K562 (cell line): ENCODE measurements at regions not wholly inside any gene's neighbourhood (a gene's known extent, or its start where the extent isn't known, plus 50 kb on each side); places are given as distances from the start of the nearest gene placed in this dataset.

Source experiments
- ATAC-seq: fragments of 200-7000 bp; cut with Tn5 transposase; 3 replicates; pipeline ENCODE4 v1.9.1; 2020; ENCODE audit warnings: moderate library complexity
- BruUV-seq: library from RNA; stranded (reverse); fragments of 400-500 nt; replicated peaks from 2 replicates; lab custom pipeline; 2021; lab: Mats Ljungman, UMichigan
- CTCF ChIA-PET: fragments of 300-600 bp; formaldehyde crosslinking; extraction: SDS; loops from one replicate; lab custom pipeline; 2021; ENCODE audit warnings: low intra/inter-chr PET ratio; lab: Yijun Ruan, JAX
- POLR2A ChIA-PET: fragments of 300-600, 350-650 bp; sonication (Branson Sonifier 250); formaldehyde crosslinking; extraction: SDS; loops from one replicate; lab custom pipeline; 2021; ENCODE audit warnings: antibody characterized with exemption, inconsistent platforms; lab: Yijun Ruan, JAX
- DNase-seq, 4 experiments: peaks; one replicate each; pipeline versions ENCODE4 v3.0.0 to v3.0.0-alpha.2; 2011 to 2018; ENCODE audit warnings: low spot score in 3 of 4, mixed read lengths in 3 of 4; ENCODE audit errors: extremely low read depth in 1 of 4
- FAIRE-seq: peaks from 2 replicates; lab custom pipeline; 2011; peaks lifted over from hg19 to GRCh38; lab: Jason Lieb, UNC
- H2AFZ ChIP-seq: 2 replicates; pipeline ENCODE4 v1.6.0; 2011; ENCODE audit warnings: low read depth, low read length, control low read depth, inconsistent platforms
- H3K27ac ChIP-seq: fragments of 200-600 bp; 3 replicates; pipeline ENCODE4 v1.8.0; 2011; ENCODE audit warnings: low read depth, mild to moderate bottlenecking, control low read depth, inconsistent platforms, low read length, moderate library complexity, mixed read lengths; ENCODE audit errors: extremely low read depth
- H3K27me3 ChIP-seq, 2 experiments: fragments of 300-600 bp in 1 of 2; 2 replicates in 1 of 2; 3 replicates in 1 of 2; pipeline versions ENCODE4 v1.6.0 to v1.8.0; 2011; ENCODE audit warnings: inconsistent platforms in 2 of 2, low read length in 2 of 2, mild to moderate bottlenecking in 1 of 2, mixed read lengths in 1 of 2, moderate library complexity in 1 of 2; ENCODE audit not compliant: control insufficient read depth in 2 of 2, insufficient read depth in 2 of 2
- H3K36me3 ChIP-seq: fragments of 300-600 bp; 3 replicates; pipeline ENCODE4 v1.8.0; 2011; ENCODE audit warnings: mild to moderate bottlenecking, low read length, inconsistent platforms; ENCODE audit not compliant: control insufficient read depth, insufficient read depth
- H3K4me1 ChIP-seq, 2 experiments: fragments of 200-600 bp in 1 of 2; replicated peaks in 1 of 2; 2 replicates in 1 of 2; 3 replicates in 1 of 2; pipeline versions ENCODE4 v1.5.1 to v1.8.0; 2011; ENCODE audit warnings: inconsistent platforms in 2 of 2, low read length in 2 of 2, mild to moderate bottlenecking in 1 of 2, mixed read lengths in 1 of 2, moderate library complexity in 1 of 2; ENCODE audit not compliant: control insufficient read depth in 2 of 2, insufficient read depth in 2 of 2
- H3K4me2 ChIP-seq: 2 replicates; pipeline ENCODE4 v1.6.1; 2011; ENCODE audit warnings: low read length, control low read depth, inconsistent platforms, mixed read lengths; ENCODE audit not compliant: insufficient read depth
- H3K4me3 ChIP-seq: fragments of 200-600 bp; sonication (generic), shearing (Covaris generic); 2 replicates; pipeline ENCODE4 v1.5.1; 2016; ENCODE audit warnings: control low read depth, inconsistent platforms
- H3K79me2 ChIP-seq: fragments of 200-600 bp; 3 replicates; pipeline ENCODE4 v1.8.0; 2011; ENCODE audit warnings: low read length, inconsistent platforms; ENCODE audit not compliant: control insufficient read depth, insufficient read depth
- H3K9ac ChIP-seq, 2 experiments: 2 replicates each; pipeline versions ENCODE4 v1.6.0 to v1.6.1; 2011; ENCODE audit warnings: low read depth in 2 of 2, low read length in 2 of 2, control low read depth in 1 of 2, inconsistent platforms in 1 of 2, mild to moderate bottlenecking in 1 of 2, mixed read lengths in 1 of 2; ENCODE audit not compliant: insufficient read depth in 1 of 2
- H3K9me1 ChIP-seq: one replicate; pipeline ENCODE4 v1.6.0; 2011; ENCODE audit warnings: inconsistent platforms, mild to moderate bottlenecking, low read length, moderate library complexity; ENCODE audit not compliant: control insufficient read depth, insufficient read depth
- H3K9me3 ChIP-seq: replicated peaks from 2 replicates; pipeline ENCODE4 v1.5.1; 2011; ENCODE audit warnings: low read depth, low read length, inconsistent platforms; ENCODE audit not compliant: control insufficient read depth, insufficient read depth
- H4K20me1 ChIP-seq: replicated peaks from 2 replicates; pipeline ENCODE4 v1.6.1; 2011; ENCODE audit warnings: low read length, inconsistent platforms, mixed read lengths; ENCODE audit not compliant: control insufficient read depth, insufficient read depth
- BDP1 ChIP-seq: IDR thresholded peaks from 3 replicates; pipeline ENCODE4 v1.6.1; 2011; ENCODE audit not compliant: insufficient read length, insufficient read depth
- CAMTA2 ChIP-seq: fragments of 250-450 bp; sonication (Bioruptor Pico); conservative IDR thresholded peaks from 2 replicates; pipeline ENCODE4 v1.5.1; 2022
- DACH1 ChIP-seq: fragments of 450-650 bp; IDR thresholded peaks from 2 replicates; pipeline ENCODE4 v1.6.1; 2018; ENCODE audit not compliant: partially characterized antibody
- DNMT1 ChIP-seq: fragments of 450-650 bp; IDR thresholded peaks from 2 replicates; pipeline ENCODE4 v1.6.1; 2016; ENCODE audit warnings: antibody characterized with exemption, mild to moderate bottlenecking
- ELF1 ChIP-seq: fragments of 200-800 bp; sonication (Bioruptor generic); IDR thresholded peaks from 2 replicates; pipeline ENCODE4 v1.6.1; 2016; ENCODE audit warnings: missing genetic modification characterization, missing compliant biosample characterization
- MYBL2 ChIP-seq, 2 experiments: fragments of 450-650 bp in 1 of 2; sonication (generic) in 1 of 2; formaldehyde crosslinking in 1 of 2; IDR thresholded peaks; 2 replicates each; pipeline versions ENCODE4 v1.6.1 to v1.8.1; 2017 to 2022; ENCODE audit warnings: borderline replicate concordance in 1 of 2, inconsistent platforms in 1 of 2, low read depth in 1 of 2, mild to moderate bottlenecking in 1 of 2, missing genetic modification reagents in 1 of 2, moderate library complexity in 1 of 2
- PHB ChIP-seq: fragments of 250-450 bp; sonication (Bioruptor Pico); IDR thresholded peaks from 2 replicates; pipeline ENCODE4 v1.5.0; 2021
- SMAD4 ChIP-seq: fragments of 250-450 bp; sonication (Bioruptor Pico); conservative IDR thresholded peaks from 2 replicates; pipeline ENCODE4 v1.8.0; 2021; ENCODE audit warnings: inconsistent platforms, mild to moderate bottlenecking, moderate library complexity
- WGBS: fragments of 100-300 bp; shearing (Covaris generic); methylation state at CpG from one replicate; pipeline ENCODE4 v1.1.6; 2016; ENCODE audit warnings: low coverage, mixed read lengths; ENCODE audit not compliant: insufficient coverage; ENCODE audit errors: missing lambda C conversion rate; 5-methylcytosine and 5-hydroxymethylcytosine counted together
- in situ Hi-C: fragments of 300-500 bp; cut with MboI; formaldehyde crosslinking; loops from 4 replicates; pipeline ENCODE4 v1.15.0; 2018; ENCODE audit warnings: inconsistent platforms, mixed read lengths
- intact Hi-C: fragments of 100-400 bp; cut with micrococcal nuclease; formaldehyde crosslinking; loops from 2 replicates; pipeline ENCODE4 v1.14.2; 2022
- TF ChIP-seq, protein P1 (sequence below): conservative IDR thresholded peaks from 2 replicates; pipeline ENCODE4 v1.6.1; 2011; ENCODE audit warnings: low read depth, mild to moderate bottlenecking, low read length; ENCODE audit not compliant: control insufficient read depth

DNA sequence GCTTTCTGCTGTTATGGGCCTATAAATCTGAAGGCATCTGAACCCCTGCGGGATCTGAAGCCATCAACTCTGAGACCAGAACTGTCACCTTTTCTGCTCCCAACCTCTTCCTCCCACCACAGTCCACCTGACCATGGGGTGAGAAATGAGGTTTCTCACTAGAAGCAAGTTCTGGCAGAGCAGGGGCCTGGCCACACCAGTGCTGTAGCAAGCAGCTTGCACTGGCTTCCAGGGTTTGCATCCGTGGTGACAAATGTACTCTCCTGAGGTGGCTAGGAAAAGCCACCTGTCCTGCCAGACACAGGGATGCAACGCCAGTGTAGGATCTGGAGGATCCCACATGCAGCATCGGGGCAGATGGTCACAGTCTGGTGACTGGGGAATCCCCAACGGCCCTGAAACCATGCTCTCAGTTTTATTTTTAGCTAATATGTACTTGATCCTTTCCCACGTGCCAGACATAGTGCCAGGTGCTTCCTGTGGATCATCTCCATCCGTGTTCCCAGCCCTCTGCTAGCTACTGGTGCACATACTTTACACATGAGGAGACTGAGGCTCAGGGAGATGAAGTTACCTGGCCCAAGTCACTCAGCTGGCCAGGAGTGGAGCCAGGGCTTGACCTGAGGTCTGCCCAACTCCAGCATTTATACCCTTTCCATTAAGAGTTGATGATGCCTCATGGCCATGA, 122.1 kb upstream of the SPACA1 start:
- ChIA-PET POLR2A (no interaction called here), CTCF (no interaction called here)
- Histone ChIP-seq H3K79me2 (no peaks in the 10 kb centered on the region), H3K9ac (no peak overlapping the region), H3K9me3 (no peaks in the 10 kb centered on the region), H3K27ac (no peak overlapping the region), H3K27me3 (peaks cover 2 to 9% of the 10 kb centered on the region in 2 experiments; a peak in 2 of 5 replicates), H2AFZ (no peak overlapping the region), H3K9me1 (no peaks in the 10 kb centered on the region), H3K4me3 (no peak overlapping the region), H4K20me1 (no peaks in the 10 kb centered on the region), H3K4me2 (no peak overlapping the region), H3K4me1 (no peaks in the 10 kb centered on the region), H3K36me3 (no peaks in the 10 kb centered on the region)
- no peak for FAIRE-seq
- whole genome bisulfite sequencing: under 1% methylated on average over 7 of the region's 7 CpGs
- intact Hi-C loops: loop anchor here (5.0 to 10.0 kb wide), 3 partner anchors 542 to 851 kb away; no protein-coding TSS in a partner anchor
- in situ Hi-C loops: no loop called here
- no TSS peak for BruUV-seq
- TF ChIP-seq DACH1 (no peak), SMAD4 (no peak), CAMTA2 (CRISPR knock-in tag) (no peak), PHB (no peak), DNMT1 (no peak), ELF1 (tag) (no peak), BDP1 (no peak), MYBL2 (IDR thresholded peaks at IDR 0.05; ENCODE audit: low read depth) (no peak), MYBL2 (CRISPR knock-in tag; IDR thresholded peaks at IDR 0.05; ENCODE audit: borderline replicate concordance) (no peak)
- TF ChIP-seq, protein P1, sequence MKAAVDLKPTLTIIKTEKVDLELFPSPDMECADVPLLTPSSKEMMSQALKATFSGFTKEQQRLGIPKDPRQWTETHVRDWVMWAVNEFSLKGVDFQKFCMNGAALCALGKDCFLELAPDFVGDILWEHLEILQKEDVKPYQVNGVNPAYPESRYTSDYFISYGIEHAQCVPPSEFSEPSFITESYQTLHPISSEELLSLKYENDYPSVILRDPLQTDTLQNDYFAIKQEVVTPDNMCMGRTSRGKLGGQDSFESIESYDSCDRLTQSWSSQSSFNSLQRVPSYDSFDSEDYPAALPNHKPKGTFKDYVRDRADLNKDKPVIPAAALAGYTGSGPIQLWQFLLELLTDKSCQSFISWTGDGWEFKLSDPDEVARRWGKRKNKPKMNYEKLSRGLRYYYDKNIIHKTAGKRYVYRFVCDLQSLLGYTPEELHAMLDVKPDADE: no peak
- DNase-seq: no peak
- ATAC-seq: no peak
